ENCODE measurements at regions not wholly inside any gene's neighbourhood (a gene's known extent, or its start where the extent isn't known, plus 50 kb on each side); places are given as distances from the start of the nearest gene placed in this dataset.

- TF ChIP-seq, protein P1, sequence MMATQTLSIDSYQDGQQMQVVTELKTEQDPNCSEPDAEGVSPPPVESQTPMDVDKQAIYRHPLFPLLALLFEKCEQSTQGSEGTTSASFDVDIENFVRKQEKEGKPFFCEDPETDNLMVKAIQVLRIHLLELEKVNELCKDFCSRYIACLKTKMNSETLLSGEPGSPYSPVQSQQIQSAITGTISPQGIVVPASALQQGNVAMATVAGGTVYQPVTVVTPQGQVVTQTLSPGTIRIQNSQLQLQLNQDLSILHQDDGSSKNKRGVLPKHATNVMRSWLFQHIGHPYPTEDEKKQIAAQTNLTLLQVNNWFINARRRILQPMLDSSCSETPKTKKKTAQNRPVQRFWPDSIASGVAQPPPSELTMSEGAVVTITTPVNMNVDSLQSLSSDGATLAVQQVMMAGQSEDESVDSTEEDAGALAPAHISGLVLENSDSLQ (IDR thresholded peaks at IDR 0.05): no peak
- TF ChIP-seq SUZ12 (IDR thresholded peaks at IDR 0.05): no peak
Measured at GRCh38 chr13:86665842-86666241, 866.6 kb upstream of the SLITRK6 start.
